ENCODE measurements at regions not wholly inside any gene's neighbourhood (a gene's known extent, or its start where the extent isn't known, plus 50 kb on each side); places are given as distances from the start of the nearest gene placed in this dataset.

- TF ChIP-seq E2F4 (IDR thresholded peaks at IDR 0.05; ENCODE audit: low read depth, low read length) (no peak), SP1 (IDR thresholded peaks at IDR 0.05; ENCODE audit: low read depth, low read length) (no peak), TAF1 (IDR thresholded peaks at IDR 0.05; ENCODE audit: borderline replicate concordance, low read depth, low read length) (no peak), TCF7 (IDR thresholded peaks at IDR 0.05; ENCODE audit: borderline replicate concordance) (no peak), NBN (IDR thresholded peaks at IDR 0.05) (no peak), MTA3 (IDR thresholded peaks at IDR 0.05; ENCODE audit: borderline replicate concordance, low read length) (no peak), RAD21 (IDR thresholded peaks at IDR 0.05; ENCODE audit: insufficient read depth, low read depth, low read length) (no peak), BHLHE40 (IDR thresholded peaks at IDR 0.05; ENCODE audit: borderline replicate concordance in 1 of 2, low read depth in 2 of 2, low read length in 1 of 2) (no peak)
- TF ChIP-seq, protein P1, sequence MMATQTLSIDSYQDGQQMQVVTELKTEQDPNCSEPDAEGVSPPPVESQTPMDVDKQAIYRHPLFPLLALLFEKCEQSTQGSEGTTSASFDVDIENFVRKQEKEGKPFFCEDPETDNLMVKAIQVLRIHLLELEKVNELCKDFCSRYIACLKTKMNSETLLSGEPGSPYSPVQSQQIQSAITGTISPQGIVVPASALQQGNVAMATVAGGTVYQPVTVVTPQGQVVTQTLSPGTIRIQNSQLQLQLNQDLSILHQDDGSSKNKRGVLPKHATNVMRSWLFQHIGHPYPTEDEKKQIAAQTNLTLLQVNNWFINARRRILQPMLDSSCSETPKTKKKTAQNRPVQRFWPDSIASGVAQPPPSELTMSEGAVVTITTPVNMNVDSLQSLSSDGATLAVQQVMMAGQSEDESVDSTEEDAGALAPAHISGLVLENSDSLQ (IDR thresholded peaks at IDR 0.05), result no peak
Measured at GRCh38 chr3:174398761-174399160, 460.4 kb upstream of the NAALADL2 start (continued).

GRCh38 chr3:174403831-174404230 lies 455.3 kb upstream of the NAALADL2 start:
- Histone ChIP-seq H3K9me3 (replicated peaks; ENCODE audit: control insufficient read depth, insufficient read depth, low read length) (no peaks in the 10 kb centered on the region), H3K27ac (ENCODE audit: control insufficient read depth, insufficient read depth) (no peak overlapping the region), H3K79me2 (ENCODE audit: control insufficient read depth, insufficient read depth, low read length) (no peaks in the 10 kb centered on the region), H3K4me3 (no peak overlapping the region), H4K20me1 (ENCODE audit: control insufficient read depth, insufficient read depth) (no peaks in the 10 kb centered on the region), H3K4me1 (ENCODE audit: control insufficient read depth, insufficient read depth, low read length) (no peaks in the 10 kb centered on the region), H3K27me3 (replicated peaks in 1 of 2; ENCODE audit: control insufficient read depth in 2 of 2, insufficient read depth in 2 of 2, low read length in 1 of 2) (no peaks in the 10 kb centered on the region), H3K36me3 (ENCODE audit: control insufficient read depth in 2 of 2, insufficient read depth in 2 of 2, low read length in 1 of 2) (no peaks in the 10 kb centered on the region), H3K9ac (ENCODE audit: control insufficient read depth, insufficient read depth, low read length) (no peak overlapping the region), H3K4me2 (ENCODE audit: control insufficient read depth, insufficient read depth) (no peak overlapping the region), H2AFZ (ENCODE audit: control insufficient read depth, low read depth, low read length) (no peak overlapping the region)
- SMC1A ChIA-PET (ENCODE audit: uncharacterized antibody, unreplicated experiment), result no interaction called here
- no TSS peak for BruUV-seq (replicated peaks)
- FAIRE-seq, result no peak
- intact Hi-C loops (cut with micrococcal nuclease; ENCODE audit: unreplicated experiment), result no loop called here
- DNase-seq (ENCODE audit: low read depth, low spot score), result no peak
- TF ChIP-seq, protein P2, sequence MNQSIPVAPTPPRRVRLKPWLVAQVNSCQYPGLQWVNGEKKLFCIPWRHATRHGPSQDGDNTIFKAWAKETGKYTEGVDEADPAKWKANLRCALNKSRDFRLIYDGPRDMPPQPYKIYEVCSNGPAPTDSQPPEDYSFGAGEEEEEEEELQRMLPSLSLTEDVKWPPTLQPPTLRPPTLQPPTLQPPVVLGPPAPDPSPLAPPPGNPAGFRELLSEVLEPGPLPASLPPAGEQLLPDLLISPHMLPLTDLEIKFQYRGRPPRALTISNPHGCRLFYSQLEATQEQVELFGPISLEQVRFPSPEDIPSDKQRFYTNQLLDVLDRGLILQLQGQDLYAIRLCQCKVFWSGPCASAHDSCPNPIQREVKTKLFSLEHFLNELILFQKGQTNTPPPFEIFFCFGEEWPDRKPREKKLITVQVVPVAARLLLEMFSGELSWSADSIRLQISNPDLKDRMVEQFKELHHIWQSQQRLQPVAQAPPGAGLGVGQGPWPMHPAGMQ (IDR thresholded peaks at IDR 0.05; ENCODE audit: borderline replicate concordance), result no peak
- TF ChIP-seq, protein P3, sequence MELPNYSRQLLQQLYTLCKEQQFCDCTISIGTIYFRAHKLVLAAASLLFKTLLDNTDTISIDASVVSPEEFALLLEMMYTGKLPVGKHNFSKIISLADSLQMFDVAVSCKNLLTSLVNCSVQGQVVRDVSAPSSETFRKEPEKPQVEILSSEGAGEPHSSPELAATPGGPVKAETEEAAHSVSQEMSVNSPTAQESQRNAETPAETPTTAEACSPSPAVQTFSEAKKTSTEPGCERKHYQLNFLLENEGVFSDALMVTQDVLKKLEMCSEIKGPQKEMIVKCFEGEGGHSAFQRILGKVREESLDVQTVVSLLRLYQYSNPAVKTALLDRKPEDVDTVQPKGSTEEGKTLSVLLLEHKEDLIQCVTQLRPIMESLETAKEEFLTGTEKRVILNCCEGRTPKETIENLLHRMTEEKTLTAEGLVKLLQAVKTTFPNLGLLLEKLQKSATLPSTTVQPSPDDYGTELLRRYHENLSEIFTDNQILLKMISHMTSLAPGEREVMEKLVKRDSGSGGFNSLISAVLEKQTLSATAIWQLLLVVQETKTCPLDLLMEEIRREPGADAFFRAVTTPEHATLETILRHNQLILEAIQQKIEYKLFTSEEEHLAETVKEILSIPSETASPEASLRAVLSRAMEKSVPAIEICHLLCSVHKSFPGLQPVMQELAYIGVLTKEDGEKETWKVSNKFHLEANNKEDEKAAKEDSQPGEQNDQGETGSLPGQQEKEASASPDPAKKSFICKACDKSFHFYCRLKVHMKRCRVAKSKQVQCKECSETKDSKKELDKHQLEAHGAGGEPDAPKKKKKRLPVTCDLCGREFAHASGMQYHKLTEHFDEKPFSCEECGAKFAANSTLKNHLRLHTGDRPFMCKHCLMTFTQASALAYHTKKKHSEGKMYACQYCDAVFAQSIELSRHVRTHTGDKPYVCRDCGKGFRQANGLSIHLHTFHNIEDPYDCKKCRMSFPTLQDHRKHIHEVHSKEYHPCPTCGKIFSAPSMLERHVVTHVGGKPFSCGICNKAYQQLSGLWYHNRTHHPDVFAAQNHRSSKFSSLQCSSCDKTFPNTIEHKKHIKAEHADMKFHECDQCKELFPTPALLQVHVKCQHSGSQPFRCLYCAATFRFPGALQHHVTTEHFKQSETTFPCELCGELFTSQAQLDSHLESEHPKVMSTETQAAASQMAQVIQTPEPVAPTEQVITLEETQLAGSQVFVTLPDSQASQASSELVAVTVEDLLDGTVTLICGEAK (IDR thresholded peaks at IDR 0.05; ENCODE audit: borderline replicate concordance), result no peak
- TF ChIP-seq NFXL1 (IDR thresholded peaks at IDR 0.05; ENCODE audit: borderline replicate concordance) (no peak), RB1 (IDR thresholded peaks at IDR 0.05; ENCODE audit: borderline replicate concordance) (no peak)
- CTCF ChIA-PET, result no interaction called here
- no peak for ATAC-seq
- in situ Hi-C loops (cut with MboI), result no loop called here
- POLR2A ChIA-PET, result no interaction called here
- RAD21 ChIA-PET (ENCODE audit: unreplicated experiment), result no interaction called here
